SK-N-SH treated with all-trans-retinoic acid at 6 μM for 48 hours (cell line): ENCODE measurements at regions not wholly inside any gene's neighbourhood (a gene's known extent, or its start where the extent isn't known, plus 50 kb on each side); places are given as distances from the start of the nearest gene placed in this dataset.

ENCODE experiments used
- ATAC-seq: fragments of 200-7000 bp; cut with Tn5 transposase; 3 replicates; pipeline ENCODE4 v1.9.1; 2020; ENCODE audit warnings: mild to moderate bottlenecking, moderate library complexity
- BACH2 ChIP-seq: fragments of 250-450 bp; sonication (Bioruptor Pico); IDR thresholded peaks from 2 replicates; pipeline ENCODE4 v1.9.0; 2021; ENCODE audit warnings: mild to moderate bottlenecking, borderline replicate concordance
- CSDC2 ChIP-seq: fragments of 250-450 bp; sonication (Bioruptor Pico); IDR thresholded peaks from 2 replicates; pipeline ENCODE4 v1.5.0; 2020; ENCODE audit warnings: mild to moderate bottlenecking, moderate library complexity
- ESRRG ChIP-seq: fragments of 250-450 bp; sonication (Bioruptor Pico); IDR thresholded peaks from 2 replicates; pipeline ENCODE4 v1.6.1; 2021; ENCODE audit warnings: mild to moderate bottlenecking
- GLIS3 ChIP-seq: fragments of 250-450 bp; sonication (Bioruptor Pico); IDR thresholded peaks from 2 replicates; pipeline ENCODE4 v1.5.0; 2020; ENCODE audit warnings: mild to moderate bottlenecking, moderate library complexity
- ISL1 ChIP-seq: fragments of 250-450 bp; sonication (Bioruptor Pico); IDR thresholded peaks from 2 replicates; pipeline ENCODE4 v2.1.2; 2022; ENCODE audit warnings: mild to moderate bottlenecking, moderate library complexity
- OSR1 ChIP-seq: fragments of 250-450 bp; sonication (Bioruptor Pico); IDR thresholded peaks from 2 replicates; pipeline ENCODE4 v1.8.0; 2022; ENCODE audit warnings: moderate library complexity, mild to moderate bottlenecking, inconsistent platforms
- PPARA ChIP-seq: fragments of 250-450 bp; sonication (Bioruptor Pico); IDR thresholded peaks from 2 replicates; pipeline ENCODE4 v1.5.0; 2020; ENCODE audit warnings: mild to moderate bottlenecking, borderline replicate concordance
- RARB ChIP-seq: fragments of 250-450 bp; sonication (Bioruptor Pico); IDR thresholded peaks from 2 replicates; pipeline ENCODE4 v1.8.0; 2021; ENCODE audit warnings: mild to moderate bottlenecking, moderate library complexity
- TCF4 ChIP-seq: fragments of 250-450 bp; sonication (Bioruptor Pico); IDR thresholded peaks from 2 replicates; pipeline ENCODE4 v1.8.0; 2021; ENCODE audit warnings: mild to moderate bottlenecking, moderate library complexity, borderline replicate concordance
- TOX ChIP-seq: fragments of 250-450 bp; sonication (Bioruptor Pico); IDR thresholded peaks from 2 replicates; pipeline ENCODE4 v1.8.0; 2021; ENCODE audit warnings: mild to moderate bottlenecking, moderate library complexity, borderline replicate concordance
- ZC3H10 ChIP-seq: fragments of 250-450 bp; sonication (Bioruptor Pico); IDR thresholded peaks from 2 replicates; pipeline ENCODE4 v1.5.1; 2021; ENCODE audit warnings: mild to moderate bottlenecking, moderate library complexity
- ZFP3 ChIP-seq: fragments of 250-450 bp; sonication (Bioruptor Pico); IDR thresholded peaks from 2 replicates; pipeline ENCODE4 v1.5.0; 2020; ENCODE audit warnings: mild to moderate bottlenecking, moderate library complexity
- ZFP30 ChIP-seq: fragments of 450-650 bp; formaldehyde crosslinking; IDR thresholded peaks from 2 replicates; pipeline ENCODE4 v1.5.0; 2022; ENCODE audit warnings: mild to moderate bottlenecking, moderate library complexity
- ZNF70 ChIP-seq: fragments of 450-650 bp; formaldehyde crosslinking; IDR thresholded peaks from 2 replicates; pipeline ENCODE4 v1.5.0; 2020; ENCODE audit warnings: mild to moderate bottlenecking, moderate library complexity
- ZNF8 ChIP-seq: fragments of 450-650 bp; formaldehyde crosslinking; IDR thresholded peaks from 2 replicates; pipeline ENCODE4 v1.5.0; 2020; ENCODE audit warnings: mild to moderate bottlenecking, moderate library complexity
- TF ChIP-seq, protein P1 (sequence below): fragments of 250-450 bp; sonication (Bioruptor Pico); IDR thresholded peaks from 2 replicates; pipeline ENCODE4 v1.5.1; 2020; ENCODE audit warnings: low read depth, mild to moderate bottlenecking, moderate library complexity
- TF ChIP-seq, protein P2 (sequence below): fragments of 250-450 bp; sonication (Bioruptor Pico); IDR thresholded peaks from 2 replicates; pipeline ENCODE4 v1.5.0; 2020; ENCODE audit warnings: mild to moderate bottlenecking, moderate library complexity
- TF ChIP-seq, protein P3 (sequence below): fragments of 250-450 bp; sonication (Bioruptor Pico); IDR thresholded peaks from 2 replicates; pipeline ENCODE4 v1.8.0; 2021; ENCODE audit warnings: low read depth, mild to moderate bottlenecking, moderate library complexity, borderline replicate concordance
- TF ChIP-seq, protein P4 (sequence below): fragments of 250-450 bp; sonication (Bioruptor Pico); IDR thresholded peaks from 2 replicates; pipeline ENCODE4 v1.5.1; 2021; ENCODE audit warnings: mild to moderate bottlenecking, moderate library complexity
- TF ChIP-seq, protein P5 (sequence below): fragments of 250-450 bp; sonication (Bioruptor Pico); IDR thresholded peaks from 2 replicates; pipeline ENCODE4 v1.8.0; 2020; ENCODE audit warnings: mild to moderate bottlenecking, moderate library complexity, borderline replicate concordance

DNA sequence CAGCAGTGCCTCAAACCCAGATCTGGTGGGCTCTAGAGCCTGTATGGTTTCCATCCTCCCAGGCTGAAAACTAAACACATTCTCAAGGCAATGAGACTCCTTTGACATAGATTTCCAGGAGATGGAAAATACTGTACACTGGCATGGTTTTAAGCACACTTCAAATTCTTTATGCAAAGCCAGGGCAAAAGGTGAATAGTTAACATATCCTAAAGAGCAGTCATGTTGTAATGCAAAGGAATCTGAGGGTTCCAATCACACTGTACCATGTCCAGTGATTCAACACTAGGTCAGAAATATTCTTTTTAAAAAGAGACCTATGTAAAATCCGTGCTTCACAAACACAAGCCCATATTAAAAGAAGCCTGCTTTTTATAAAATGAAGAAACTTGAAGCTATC lies 195.3 kb downstream of the QDPR start:
- TF ChIP-seq TOX (CRISPR knock-in tag): no peak
- TF ChIP-seq GLIS3 (CRISPR knock-in tag): no peak
- TF ChIP-seq RARB (CRISPR knock-in tag): no peak
- TF ChIP-seq, protein P1, sequence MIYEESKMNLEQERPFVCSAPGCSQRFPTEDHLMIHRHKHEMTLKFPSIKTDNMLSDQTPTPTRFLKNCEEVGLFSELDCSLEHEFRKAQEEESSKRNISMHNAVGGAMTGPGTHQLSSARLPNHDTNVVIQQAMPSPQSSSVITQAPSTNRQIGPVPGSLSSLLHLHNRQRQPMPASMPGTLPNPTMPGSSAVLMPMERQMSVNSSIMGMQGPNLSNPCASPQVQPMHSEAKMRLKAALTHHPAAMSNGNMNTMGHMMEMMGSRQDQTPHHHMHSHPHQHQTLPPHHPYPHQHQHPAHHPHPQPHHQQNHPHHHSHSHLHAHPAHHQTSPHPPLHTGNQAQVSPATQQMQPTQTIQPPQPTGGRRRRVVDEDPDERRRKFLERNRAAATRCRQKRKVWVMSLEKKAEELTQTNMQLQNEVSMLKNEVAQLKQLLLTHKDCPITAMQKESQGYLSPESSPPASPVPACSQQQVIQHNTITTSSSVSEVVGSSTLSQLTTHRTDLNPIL (CRISPR knock-in tag): no peak
- TF ChIP-seq, protein P2, sequence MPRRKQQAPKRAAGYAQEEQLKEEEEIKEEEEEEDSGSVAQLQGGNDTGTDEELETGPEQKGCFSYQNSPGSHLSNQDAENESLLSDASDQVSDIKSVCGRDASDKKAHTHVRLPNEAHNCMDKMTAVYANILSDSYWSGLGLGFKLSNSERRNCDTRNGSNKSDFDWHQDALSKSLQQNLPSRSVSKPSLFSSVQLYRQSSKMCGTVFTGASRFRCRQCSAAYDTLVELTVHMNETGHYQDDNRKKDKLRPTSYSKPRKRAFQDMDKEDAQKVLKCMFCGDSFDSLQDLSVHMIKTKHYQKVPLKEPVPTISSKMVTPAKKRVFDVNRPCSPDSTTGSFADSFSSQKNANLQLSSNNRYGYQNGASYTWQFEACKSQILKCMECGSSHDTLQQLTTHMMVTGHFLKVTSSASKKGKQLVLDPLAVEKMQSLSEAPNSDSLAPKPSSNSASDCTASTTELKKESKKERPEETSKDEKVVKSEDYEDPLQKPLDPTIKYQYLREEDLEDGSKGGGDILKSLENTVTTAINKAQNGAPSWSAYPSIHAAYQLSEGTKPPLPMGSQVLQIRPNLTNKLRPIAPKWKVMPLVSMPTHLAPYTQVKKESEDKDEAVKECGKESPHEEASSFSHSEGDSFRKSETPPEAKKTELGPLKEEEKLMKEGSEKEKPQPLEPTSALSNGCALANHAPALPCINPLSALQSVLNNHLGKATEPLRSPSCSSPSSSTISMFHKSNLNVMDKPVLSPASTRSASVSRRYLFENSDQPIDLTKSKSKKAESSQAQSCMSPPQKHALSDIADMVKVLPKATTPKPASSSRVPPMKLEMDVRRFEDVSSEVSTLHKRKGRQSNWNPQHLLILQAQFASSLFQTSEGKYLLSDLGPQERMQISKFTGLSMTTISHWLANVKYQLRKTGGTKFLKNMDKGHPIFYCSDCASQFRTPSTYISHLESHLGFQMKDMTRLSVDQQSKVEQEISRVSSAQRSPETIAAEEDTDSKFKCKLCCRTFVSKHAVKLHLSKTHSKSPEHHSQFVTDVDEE (CRISPR knock-in tag): no peak
- TF ChIP-seq ESRRG: no peak
- no peak for TF ChIP-seq OSR1 (CRISPR knock-in tag)
- no peak for TF ChIP-seq ZNF8
- TF ChIP-seq ZNF70 (CRISPR knock-in tag): no peak
- TF ChIP-seq TCF4: no peak
- TF ChIP-seq ZFP3 (CRISPR knock-in tag): no peak
- no peak for TF ChIP-seq ISL1 (CRISPR knock-in tag)
- TF ChIP-seq PPARA (CRISPR knock-in tag): no peak
- TF ChIP-seq, protein P3, sequence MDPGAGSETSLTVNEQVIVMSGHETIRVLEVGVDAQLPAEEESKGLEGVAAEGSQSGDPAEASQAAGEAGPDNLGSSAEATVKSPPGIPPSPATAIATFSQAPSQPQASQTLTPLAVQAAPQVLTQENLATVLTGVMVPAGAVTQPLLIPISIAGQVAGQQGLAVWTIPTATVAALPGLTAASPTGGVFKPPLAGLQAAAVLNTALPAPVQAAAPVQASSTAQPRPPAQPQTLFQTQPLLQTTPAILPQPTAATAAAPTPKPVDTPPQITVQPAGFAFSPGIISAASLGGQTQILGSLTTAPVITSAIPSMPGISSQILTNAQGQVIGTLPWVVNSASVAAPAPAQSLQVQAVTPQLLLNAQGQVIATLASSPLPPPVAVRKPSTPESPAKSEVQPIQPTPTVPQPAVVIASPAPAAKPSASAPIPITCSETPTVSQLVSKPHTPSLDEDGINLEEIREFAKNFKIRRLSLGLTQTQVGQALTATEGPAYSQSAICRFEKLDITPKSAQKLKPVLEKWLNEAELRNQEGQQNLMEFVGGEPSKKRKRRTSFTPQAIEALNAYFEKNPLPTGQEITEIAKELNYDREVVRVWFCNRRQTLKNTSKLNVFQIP: no peak
- no peak for ATAC-seq

DNA sequence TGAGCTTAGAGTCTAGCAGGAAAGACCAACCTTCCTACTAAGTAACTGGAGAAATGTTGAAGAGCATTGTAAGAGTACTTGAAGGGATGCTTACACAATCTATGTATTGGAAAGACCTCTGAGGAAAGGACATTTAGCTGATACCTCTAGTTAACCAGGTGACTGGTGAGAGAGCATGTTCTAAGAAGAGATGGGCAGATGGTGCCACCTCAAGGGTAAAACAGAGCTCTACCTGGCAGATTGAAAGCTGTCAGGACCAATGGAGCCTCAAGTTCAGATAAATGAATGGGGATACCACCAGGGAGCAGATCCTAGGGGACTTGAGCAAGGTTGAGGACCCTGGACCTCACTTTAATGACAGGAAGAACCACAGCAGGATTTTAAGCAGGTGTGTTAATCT lies 196.4 kb downstream of the QDPR start:
- no peak for ATAC-seq
- no peak for TF ChIP-seq BACH2 (CRISPR knock-in tag)
- TF ChIP-seq ZNF8: no peak
- no peak for TF ChIP-seq ZNF70 (CRISPR knock-in tag)
- no peak for TF ChIP-seq ISL1 (CRISPR knock-in tag)
- TF ChIP-seq, protein P4, sequence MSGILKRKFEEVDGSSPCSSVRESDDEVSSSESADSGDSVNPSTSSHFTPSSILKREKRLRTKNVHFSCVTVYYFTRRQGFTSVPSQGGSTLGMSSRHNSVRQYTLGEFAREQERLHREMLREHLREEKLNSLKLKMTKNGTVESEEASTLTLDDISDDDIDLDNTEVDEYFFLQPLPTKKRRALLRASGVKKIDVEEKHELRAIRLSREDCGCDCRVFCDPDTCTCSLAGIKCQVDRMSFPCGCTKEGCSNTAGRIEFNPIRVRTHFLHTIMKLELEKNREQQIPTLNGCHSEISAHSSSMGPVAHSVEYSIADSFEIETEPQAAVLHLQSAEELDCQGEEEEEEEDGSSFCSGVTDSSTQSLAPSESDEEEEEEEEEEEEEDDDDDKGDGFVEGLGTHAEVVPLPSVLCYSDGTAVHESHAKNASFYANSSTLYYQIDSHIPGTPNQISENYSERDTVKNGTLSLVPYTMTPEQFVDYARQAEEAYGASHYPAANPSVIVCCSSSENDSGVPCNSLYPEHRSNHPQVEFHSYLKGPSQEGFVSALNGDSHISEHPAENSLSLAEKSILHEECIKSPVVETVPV (CRISPR knock-in tag): no peak
- no peak for TF ChIP-seq ZFP3 (CRISPR knock-in tag)
- TF ChIP-seq OSR1 (CRISPR knock-in tag): no peak
- TF ChIP-seq, protein P5, sequence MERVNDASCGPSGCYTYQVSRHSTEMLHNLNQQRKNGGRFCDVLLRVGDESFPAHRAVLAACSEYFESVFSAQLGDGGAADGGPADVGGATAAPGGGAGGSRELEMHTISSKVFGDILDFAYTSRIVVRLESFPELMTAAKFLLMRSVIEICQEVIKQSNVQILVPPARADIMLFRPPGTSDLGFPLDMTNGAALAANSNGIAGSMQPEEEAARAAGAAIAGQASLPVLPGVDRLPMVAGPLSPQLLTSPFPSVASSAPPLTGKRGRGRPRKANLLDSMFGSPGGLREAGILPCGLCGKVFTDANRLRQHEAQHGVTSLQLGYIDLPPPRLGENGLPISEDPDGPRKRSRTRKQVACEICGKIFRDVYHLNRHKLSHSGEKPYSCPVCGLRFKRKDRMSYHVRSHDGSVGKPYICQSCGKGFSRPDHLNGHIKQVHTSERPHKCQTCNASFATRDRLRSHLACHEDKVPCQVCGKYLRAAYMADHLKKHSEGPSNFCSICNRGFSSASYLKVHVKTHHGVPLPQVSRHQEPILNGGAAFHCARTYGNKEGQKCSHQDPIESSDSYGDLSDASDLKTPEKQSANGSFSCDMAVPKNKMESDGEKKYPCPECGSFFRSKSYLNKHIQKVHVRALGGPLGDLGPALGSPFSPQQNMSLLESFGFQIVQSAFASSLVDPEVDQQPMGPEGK (CRISPR knock-in tag): no peak
- TF ChIP-seq, protein P2 (CRISPR knock-in tag): no peak
- no peak for TF ChIP-seq TCF4
- TF ChIP-seq CSDC2 (CRISPR knock-in tag): no peak

DNA sequence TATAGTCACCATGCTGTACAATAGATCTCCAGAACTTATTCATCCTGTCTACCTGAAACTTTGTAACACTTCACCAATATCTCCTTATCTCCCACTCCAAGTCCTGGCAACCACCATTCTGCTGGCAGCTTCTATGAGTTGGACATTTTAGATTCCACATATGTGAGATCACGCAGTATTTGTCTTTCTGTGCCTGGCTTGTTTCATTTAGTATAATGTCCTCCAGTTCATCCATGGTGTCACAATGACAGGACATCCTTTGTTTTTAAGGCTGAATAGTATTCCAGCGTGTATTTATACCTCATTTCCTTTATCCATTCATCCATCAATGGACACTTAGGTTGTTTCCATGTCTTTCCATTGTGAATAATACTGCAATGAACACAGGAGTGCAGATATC lies 198.7 kb downstream of the QDPR start:
- ATAC-seq: no peak
- TF ChIP-seq ISL1 (CRISPR knock-in tag): no peak
- TF ChIP-seq ESRRG: no peak
- TF ChIP-seq, protein P5 (CRISPR knock-in tag): no peak
- no peak for TF ChIP-seq BACH2 (CRISPR knock-in tag)
- no peak for TF ChIP-seq TOX (CRISPR knock-in tag)
- no peak for TF ChIP-seq OSR1 (CRISPR knock-in tag)
- no peak for TF ChIP-seq ZNF70 (CRISPR knock-in tag)
- no peak for TF ChIP-seq ZC3H10 (CRISPR knock-in tag)
- no peak for TF ChIP-seq GLIS3 (CRISPR knock-in tag)
- TF ChIP-seq ZFP30 (CRISPR knock-in tag): no peak
- TF ChIP-seq, protein P4 (CRISPR knock-in tag): no peak
- TF ChIP-seq, protein P1 (CRISPR knock-in tag): no peak
